ENCODE measurements at regions not wholly inside any gene's neighbourhood (a gene's known extent, or its start where the extent isn't known, plus 50 kb on each side); places are given as distances from the start of the nearest gene placed in this dataset.
A peak's percentile ranks its signal among the peaks of the same experiment; 100 is the strongest.

GRCh38 chr11:45043755-45044475, 93.2 kb upstream of the TP53I11 start:
- Histone ChIP-seq H3K4me1 (ENCODE audit: control insufficient read depth in 5 of 5, insufficient read depth in 5 of 5, low read length in 5 of 5) (peaks cover 0 to 16% (median 0%) of the 10 kb centered on the region in 5 donors), H3K9ac (ENCODE audit: insufficient read depth in 1 of 2, low read length in 2 of 2) (no peak overlapping the region), H3K27ac (ENCODE audit: low read depth in 1 of 2, low read length in 1 of 2) (no peak overlapping the region)

GRCh38 chr11:45045683-45046471, 95.2 kb upstream of the TP53I11 start:
- Histone ChIP-seq H3K4me1 (ENCODE audit: control insufficient read depth in 5 of 5, insufficient read depth in 5 of 5, low read length in 5 of 5) (peaks cover 0 to 19% (median 0%) of the 10 kb centered on the region in 5 donors), H3K9ac (ENCODE audit: insufficient read depth in 1 of 2, low read length in 2 of 2) (no peak overlapping the region), H3K27me3 (ENCODE audit: control insufficient read depth in 3 of 3, insufficient read depth in 3 of 3, low read length in 2 of 3) (peaks cover 0 to 2% (median 0%) of the 10 kb centered on the region in 3 donors), H3K9me3 (ENCODE audit: control insufficient read depth in 4 of 4, insufficient read depth in 3 of 4, low read length in 3 of 4) (no peaks in the 10 kb centered on the region), H3K27ac (ENCODE audit: low read depth in 1 of 2, low read length in 1 of 2) (peak overlapping the region in 1 of 2 donors; percentile 83), H3K4me3 (no peak overlapping the region), H3K36me3 (ENCODE audit: control insufficient read depth in 4 of 4, insufficient read depth in 4 of 4, low read length in 4 of 4) (no peaks in the 10 kb centered on the region)
- ATAC-seq (ENCODE audit: insufficient read depth, low FRiP score) (peak; percentile 54), DNase-seq (peak in 1 of 3 donors; percentile 21)
- no peak for TF ChIP-seq CTCF (IDR thresholded peaks at IDR 0.05; ENCODE audit: control extremely low read depth, extremely low read depth)
- WGBS, 2 donors = 47% methylated on average over 19 of the region's 19 CpGs

More at GRCh38 chr11:45043755-45044475, 93.2 kb upstream of the TP53I11 start:
- Histone ChIP-seq H3K36me3 (ENCODE audit: control insufficient read depth in 4 of 4, insufficient read depth in 4 of 4, low read length in 4 of 4) (no peaks in the 10 kb centered on the region), H3K27me3 (ENCODE audit: control insufficient read depth in 3 of 3, insufficient read depth in 3 of 3, low read length in 2 of 3) (peaks cover 0 to 2% (median 0%) of the 10 kb centered on the region in 3 donors), H3K4me3 (no peak overlapping the region), H3K9me3 (ENCODE audit: control insufficient read depth in 4 of 4, insufficient read depth in 3 of 4, low read length in 3 of 4) (peaks cover 0 to 6% (median 0%) of the 10 kb centered on the region in 4 donors)
- ATAC-seq (ENCODE audit: insufficient read depth, low FRiP score) (no peak), DNase-seq (no peak)
- no peak for TF ChIP-seq CTCF (IDR thresholded peaks at IDR 0.05; ENCODE audit: control extremely low read depth, extremely low read depth)
- WGBS, 2 donors = 94% methylated on average over 12 of the region's 12 CpGs

GRCh38 chr11:45048313-45048841, 97.7 kb upstream of the TP53I11 start:
- DNase-seq = no peak
- Histone ChIP-seq H3K9me3 (ENCODE audit: control insufficient read depth in 4 of 4, insufficient read depth in 3 of 4, low read length in 3 of 4) (no peaks in the 10 kb centered on the region), H3K36me3 (ENCODE audit: control insufficient read depth in 4 of 4, insufficient read depth in 4 of 4, low read length in 4 of 4) (no peaks in the 10 kb centered on the region), H3K9ac (ENCODE audit: insufficient read depth in 1 of 2, low read length in 2 of 2) (no peak overlapping the region), H3K27me3 (ENCODE audit: control insufficient read depth in 3 of 3, insufficient read depth in 3 of 3, low read length in 2 of 3) (no peaks in the 10 kb centered on the region), H3K4me1 (ENCODE audit: control insufficient read depth in 5 of 5, insufficient read depth in 5 of 5, low read length in 5 of 5) (peaks cover 0 to 19% (median 0%) of the 10 kb centered on the region in 5 donors), H3K4me3 (no peak overlapping the region), H3K27ac (ENCODE audit: low read depth in 1 of 2, low read length in 1 of 2) (peak overlapping the region in 1 of 2 donors; percentile 37)
- no peak for ATAC-seq (ENCODE audit: insufficient read depth, low FRiP score)
- WGBS, 2 donors = 69 to 74% methylated on average over 7 of the region's 7 CpGs
- TF ChIP-seq CTCF (IDR thresholded peaks at IDR 0.05; ENCODE audit: control extremely low read depth, extremely low read depth) = no peak

Measured in lung (tissue), 11 donors.